CD4-positive, alpha-beta T cell treated with Interleukin-2 at 100 ng/mL for 4 hours (primary cell): ENCODE measurements at regions not wholly inside any gene's neighbourhood (a gene's known extent, or its start where the extent isn't known, plus 50 kb on each side); places are given as distances from the start of the nearest gene placed in this dataset.

Experiments
- DNase-seq: peaks from one replicate; pipeline ENCODE4 v3.0.0-alpha.2; 2020; ENCODE audit warnings: low spot score

GRCh38 chr6:65814071-65814470 lies 107.0 kb upstream of the EYS start:
- no peak for DNase-seq

DNA sequence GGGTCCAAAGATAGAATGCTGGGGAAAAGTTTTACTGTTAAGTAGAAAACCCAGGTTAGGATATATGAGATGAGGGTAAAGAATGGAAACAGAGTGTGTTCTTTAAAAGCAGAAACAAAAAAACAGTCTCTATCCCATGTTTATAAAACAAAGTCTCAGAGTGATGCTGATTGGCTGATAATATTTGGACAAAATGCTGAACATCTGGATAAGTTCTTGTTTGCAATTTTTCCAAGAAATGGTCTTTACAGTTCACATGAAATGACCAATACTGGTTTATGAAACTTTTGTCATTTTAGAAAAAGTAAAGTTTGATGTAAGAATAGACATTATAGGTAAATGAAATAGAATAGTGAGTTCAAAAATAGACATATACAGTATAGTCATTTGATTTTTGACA lies 96.2 kb upstream of the EYS start:
- DNase-seq: no peak

DNA sequence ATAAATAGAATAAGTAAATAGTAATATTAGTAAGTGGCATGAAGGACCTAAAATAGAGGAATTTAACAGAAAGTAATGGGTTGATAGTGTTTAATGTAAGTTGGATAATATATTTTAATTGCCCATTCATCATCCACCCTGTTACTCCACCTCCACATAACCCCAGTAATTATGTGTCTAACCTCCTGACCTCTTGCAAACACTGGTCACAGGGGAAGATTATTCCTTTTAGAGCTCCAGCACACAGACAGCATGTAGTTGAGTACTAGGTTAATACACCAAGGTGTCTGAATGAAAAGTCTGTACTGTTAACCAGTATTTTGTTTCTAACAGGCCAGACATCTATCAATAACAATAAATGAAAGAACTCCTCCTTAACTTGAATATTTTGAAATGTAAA lies 92.4 kb upstream of the EYS start:
- DNase-seq: no peak

DNA sequence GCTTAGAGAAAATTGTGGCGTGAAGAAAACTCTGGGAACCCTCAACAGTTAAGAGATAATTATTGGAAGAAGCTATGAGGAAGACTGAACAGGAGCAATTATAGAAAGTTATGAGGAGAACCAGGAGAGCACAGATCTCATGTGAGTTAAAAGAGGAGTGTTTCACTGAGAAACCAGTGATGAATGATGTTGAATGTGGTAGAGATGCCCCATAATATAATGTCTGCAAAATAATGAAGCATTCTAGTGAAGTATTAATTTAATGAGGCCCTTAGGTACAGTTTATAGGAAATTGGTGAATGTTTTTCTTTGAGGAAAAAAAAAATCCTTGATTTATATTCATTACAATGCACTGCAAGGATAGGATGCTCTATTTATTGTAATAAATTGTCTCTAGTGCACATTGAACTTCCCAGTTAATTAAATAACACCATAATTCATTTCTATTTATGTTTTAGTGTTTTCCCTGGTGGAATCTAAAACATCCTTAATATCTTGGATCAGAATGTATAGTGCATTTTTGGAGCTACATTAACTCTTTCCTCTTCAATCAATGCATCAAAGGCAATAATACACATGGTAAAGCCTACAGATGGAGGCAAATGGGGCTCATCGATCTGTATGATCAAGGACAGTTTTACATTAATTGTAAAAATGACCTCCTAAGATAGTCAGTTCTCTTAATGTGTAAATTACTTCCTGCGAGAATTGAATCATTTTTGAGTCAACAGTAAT lies 91.4 kb upstream of the EYS start:
- no peak for DNase-seq

DNA sequence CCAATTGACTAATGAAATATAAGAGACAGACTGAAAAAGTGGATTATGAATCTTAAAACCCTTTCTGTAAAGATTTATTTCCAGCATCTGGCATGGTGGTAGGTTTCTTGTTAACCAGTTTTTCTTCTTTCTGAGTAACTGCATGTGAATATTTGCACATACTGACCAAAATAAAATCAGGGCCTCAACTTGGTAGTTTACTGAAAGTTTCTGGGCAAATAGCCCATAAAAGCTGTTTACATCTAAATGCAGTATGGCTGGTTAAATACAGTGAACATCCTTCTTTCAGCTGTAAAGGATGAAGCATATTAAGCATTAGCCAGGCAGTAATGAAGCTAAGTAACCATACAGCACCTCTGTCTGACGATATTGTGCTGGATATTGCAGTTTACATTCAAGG lies 83.6 kb upstream of the EYS start:
- DNase-seq: no peak

DNA sequence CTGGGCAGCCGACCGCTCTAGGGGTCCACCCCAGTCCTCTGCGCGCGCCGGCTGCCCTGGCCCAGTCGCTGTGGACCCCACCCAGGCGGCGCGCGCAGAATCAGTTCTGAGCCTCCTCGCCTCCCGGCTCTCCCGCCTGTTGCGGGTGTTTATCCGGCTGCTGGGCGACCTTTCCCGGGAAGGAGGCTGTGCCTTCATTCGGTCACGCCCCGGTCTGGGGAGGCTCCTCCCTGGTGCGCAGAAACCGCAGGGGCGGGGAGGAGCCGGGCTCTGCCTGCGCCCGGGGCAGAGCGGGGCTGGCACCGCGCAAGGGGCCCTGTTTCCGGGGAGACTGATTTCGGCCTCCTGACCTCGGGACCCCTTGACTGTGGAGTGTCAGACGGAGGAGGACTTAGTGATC lies 80.8 kb upstream of the EYS start:
- DNase-seq: no peak

DNA sequence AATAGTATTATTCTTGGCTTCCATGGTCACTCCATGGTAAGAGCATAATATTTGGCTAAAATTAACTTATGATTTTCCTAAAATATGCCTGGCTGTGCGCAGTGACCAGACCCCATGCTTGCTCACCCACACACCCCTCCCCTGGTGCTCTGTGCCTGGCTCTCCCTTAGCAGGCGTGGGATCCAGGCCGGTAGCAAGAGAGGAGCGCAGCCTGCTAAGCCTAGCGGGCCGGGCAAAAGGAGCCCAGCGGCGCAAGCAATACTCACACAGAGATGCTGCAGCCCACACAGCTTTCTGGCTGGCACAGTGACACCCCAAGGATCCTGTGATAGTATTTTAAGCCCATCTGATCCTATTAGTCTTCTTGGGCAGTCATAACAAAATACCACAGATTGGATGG lies 79.8 kb upstream of the EYS start:
- DNase-seq: no peak

DNA sequence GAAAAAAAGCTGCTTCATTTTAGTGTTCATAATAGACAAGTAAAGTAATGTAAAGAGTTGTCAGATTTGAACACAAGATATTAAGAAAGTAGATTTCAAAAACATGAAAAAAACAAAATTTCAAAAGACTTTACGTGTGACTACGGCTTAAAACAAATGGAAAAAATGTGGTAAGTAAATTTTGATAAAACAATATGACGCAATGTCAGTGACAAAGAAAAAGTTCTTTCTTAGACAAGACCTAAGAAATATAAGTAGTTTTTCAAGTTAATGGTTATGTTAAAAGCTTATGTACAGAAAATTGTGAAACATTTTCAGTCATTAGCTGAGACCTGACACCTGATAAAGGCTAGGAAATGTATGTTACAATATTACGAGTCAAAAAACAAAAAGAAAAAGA lies 73.7 kb upstream of the EYS start:
- no peak for DNase-seq

DNA sequence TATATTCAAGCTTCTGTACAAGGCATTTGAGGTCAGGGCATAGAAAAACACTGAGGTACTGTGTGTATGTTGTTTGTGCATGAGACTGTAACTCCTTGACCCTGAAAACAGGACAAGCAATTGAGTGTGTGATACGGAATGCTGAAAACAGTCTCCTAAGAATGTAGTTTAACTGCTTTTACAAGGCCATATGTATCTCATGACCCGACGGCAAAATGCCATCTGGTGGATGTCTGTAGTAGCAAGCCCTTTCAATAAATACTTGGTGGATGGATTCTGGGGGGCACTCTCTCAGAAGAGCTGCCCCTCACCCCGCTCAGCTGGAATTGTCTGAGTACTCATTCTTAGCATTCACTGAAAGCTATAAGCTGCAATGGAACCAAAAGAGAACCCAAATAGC lies 69.3 kb upstream of the EYS start:
- DNase-seq: no peak

DNA sequence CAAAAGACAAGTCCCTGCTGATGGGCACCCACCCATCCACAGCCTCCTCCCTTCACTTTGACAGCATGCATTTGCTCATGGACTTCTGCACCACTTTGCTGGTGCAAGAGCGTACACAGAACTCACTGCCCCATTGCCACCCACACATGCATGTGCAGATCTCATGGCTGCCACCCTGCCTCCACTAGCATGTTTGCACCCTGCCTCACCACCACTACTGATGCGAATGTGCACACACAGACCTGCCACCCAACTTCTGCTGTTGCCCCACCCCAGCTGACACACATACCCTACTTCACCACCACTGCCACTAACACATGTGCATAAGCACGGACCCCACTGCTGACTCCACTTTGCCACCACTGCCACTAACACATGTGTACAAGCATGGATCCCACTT lies 64.9 kb upstream of the EYS start:
- no peak for DNase-seq

DNA sequence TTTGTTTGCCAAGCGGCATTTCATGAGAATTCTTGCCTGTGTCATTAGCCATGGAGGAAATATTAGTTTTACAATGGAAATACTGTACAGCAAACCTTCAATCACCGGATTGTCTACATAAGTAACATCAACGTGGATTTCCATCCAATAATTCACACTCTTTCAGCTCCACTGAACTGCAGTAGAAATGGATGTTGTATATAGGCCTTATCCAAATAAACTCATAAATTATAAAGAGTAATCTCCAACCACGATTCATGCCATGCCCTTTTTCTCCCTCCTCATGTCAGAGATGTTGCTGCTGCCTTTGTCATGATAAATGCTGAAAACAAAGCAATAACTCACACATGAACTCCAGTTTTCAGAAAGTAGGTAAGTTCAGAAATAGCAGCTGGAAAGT lies 54.9 kb upstream of the EYS start:
- no peak for DNase-seq

DNA sequence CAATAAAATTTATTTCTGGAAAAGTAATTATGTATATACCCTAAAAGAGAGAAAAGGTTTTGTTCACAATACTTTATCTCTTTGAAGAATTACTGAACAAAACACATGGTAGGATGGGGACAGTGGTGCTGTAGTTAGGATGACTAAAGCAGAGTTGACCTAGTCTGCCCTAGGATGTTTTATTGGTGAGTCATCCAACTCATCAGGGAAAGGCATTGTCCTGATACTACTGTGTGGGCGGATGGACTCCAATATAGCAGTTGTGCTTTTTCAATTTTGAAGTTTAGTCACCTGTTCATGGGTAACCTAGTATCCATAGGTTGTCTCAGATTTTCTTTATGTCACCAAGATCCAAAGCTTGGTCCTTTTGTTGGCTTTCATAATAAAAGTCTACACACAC lies 53.3 kb upstream of the EYS start:
- DNase-seq: no peak
